GM18499 (cell line): ENCODE measurements at regions not wholly inside any gene's neighbourhood (a gene's known extent, or its start where the extent isn't known, plus 50 kb on each side); places are given as distances from the start of the nearest gene placed in this dataset.

Experiments
- ATAC-seq: cut with Tn5 transposase; IDR thresholded peaks from one replicate; pipeline ENCODE4 v1.9.1; 2021; ENCODE audit warnings: moderate number of reproducible peaks; ENCODE audit not compliant: insufficient read depth, unreplicated experiment

DNA sequence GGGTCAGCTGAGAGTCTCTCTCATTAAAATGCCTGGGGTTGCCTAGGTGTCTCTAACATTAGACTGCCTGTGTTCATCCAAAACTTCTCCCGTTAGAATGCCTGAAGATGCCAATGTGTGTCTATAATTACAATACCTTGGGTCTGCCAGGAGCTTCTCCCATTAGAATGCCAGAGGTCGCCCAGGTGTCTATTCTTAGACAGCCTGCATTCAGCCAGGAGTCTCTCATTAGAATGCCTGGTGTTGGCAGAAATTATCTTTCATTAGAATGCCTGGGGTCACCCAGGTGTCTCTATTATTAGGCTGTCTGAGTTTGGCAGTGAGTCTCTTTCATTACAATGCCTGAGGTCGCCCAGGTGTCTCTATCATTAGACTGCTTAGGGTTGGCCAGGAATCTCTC is 1560.2 kb downstream of the UQCRFS1 start:
- no peak for ATAC-seq

DNA sequence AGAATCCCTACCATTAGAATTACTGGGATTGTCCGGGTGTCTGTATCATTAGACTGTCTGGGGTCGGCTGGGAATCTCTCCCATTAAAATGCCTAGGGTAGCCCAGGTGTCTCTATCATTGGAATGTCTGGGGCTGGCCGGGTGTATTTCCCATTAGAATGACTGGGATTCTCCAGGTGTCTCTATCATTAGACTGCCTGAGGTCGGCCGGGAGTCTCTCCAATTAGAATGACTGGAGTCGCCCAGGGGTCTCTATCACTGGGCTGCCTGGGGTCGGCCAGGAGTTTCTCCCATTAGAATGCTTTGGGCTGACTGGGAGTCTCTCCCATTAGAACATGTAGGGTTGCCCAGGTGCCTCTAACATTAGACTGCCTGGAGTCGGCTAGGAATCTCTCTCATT is 1560.7 kb downstream of the UQCRFS1 start:
- no peak for ATAC-seq

DNA sequence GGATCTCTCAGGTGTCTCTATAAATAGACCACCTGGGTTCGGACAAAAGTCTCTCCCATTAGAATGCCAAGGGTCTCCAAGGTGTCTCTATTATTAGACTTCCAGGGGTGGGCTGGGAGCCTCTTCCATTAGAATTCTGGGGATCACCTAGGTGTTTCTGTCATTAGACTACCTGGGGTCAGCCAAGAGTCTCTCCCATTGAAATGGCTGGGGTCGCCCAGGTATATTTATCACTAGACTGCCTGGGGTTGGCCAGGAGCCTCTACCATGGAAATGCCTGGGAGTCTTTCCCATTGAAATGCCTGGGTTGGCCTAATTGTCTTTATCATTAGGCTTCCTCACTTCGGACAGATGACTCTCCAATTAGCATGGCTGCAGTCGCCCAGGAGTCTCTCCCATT is 1565.5 kb downstream of the UQCRFS1 start:
- ATAC-seq, result no peak

GRCh38 chr19:27635401-27635800 is 1577.5 kb downstream of the UQCRFS1 start:
- ATAC-seq, result no peak

- no peak for ATAC-seq
These were observed 1594.9 kb downstream of the UQCRFS1 start for GRCh38 chr19:27618006-27618405.

DNA sequence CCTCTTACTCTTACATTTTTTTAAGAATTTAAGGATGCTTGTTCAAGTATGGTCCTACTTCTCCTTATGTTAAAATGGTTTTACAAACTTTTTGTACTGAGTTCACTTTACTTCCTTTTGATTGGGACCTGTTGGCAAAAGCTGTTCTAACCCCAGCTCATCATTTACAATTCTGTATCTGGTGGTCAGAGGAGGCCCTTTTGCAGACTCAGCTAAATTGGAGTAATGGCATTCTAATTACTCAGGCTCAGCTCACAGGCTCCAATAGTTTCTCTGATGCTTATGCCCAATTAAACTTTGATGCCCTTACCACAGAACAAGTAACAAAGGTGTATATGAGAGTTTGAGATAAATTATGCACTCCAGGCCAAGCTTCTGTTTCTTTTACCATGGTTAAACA is 1632.0 kb downstream of the UQCRFS1 start:
- ATAC-seq, result no peak
